ENCODE measurements at regions not wholly inside any gene's neighbourhood (a gene's known extent, or its start where the extent isn't known, plus 50 kb on each side); places are given as distances from the start of the nearest gene placed in this dataset.

- no peak for DNase-seq
Measured at GRCh38 chr5:93096561-93096960, 484.5 kb downstream of the NR2F1-AS1 start.

GRCh38 chr5:93092349-93093105 lies 488.5 kb downstream of the NR2F1-AS1 start:
- no peak for DNase-seq

- DNase-seq, result no peak
Measured at GRCh38 chr5:93090698-93091097, 490.3 kb downstream of the NR2F1-AS1 start.

- no peak for DNase-seq
Measured at GRCh38 chr5:93088592-93089389, 492.2 kb downstream of the NR2F1-AS1 start.

GRCh38 chr5:93087326-93087725 lies 493.7 kb downstream of the NR2F1-AS1 start:
- DNase-seq, result no peak

GRCh38 chr5:93082981-93083380 lies 498.0 kb downstream of the NR2F1-AS1 start:
- no peak for DNase-seq

GRCh38 chr5:93079046-93079445 lies 502.0 kb downstream of the NR2F1-AS1 start:
- DNase-seq, result no peak

- peak; percentile 23 for DNase-seq
Measured at GRCh38 chr5:93078082-93079038, 502.7 kb downstream of the NR2F1-AS1 start.

- no peak for DNase-seq
Measured at GRCh38 chr5:93076566-93076965, 504.5 kb downstream of the NR2F1-AS1 start.

- no peak for DNase-seq
Measured at GRCh38 chr5:93076096-93076495, 504.9 kb downstream of the NR2F1-AS1 start.

- no peak for DNase-seq
Measured at GRCh38 chr5:93073547-93073946, 507.5 kb downstream of the NR2F1-AS1 start.

GRCh38 chr5:93072831-93073459 lies 508.1 kb downstream of the NR2F1-AS1 start:
- DNase-seq, result no peak

- DNase-seq, result no peak
Measured at GRCh38 chr5:93071710-93072109, 509.3 kb downstream of the NR2F1-AS1 start.

GRCh38 chr5:93070938-93071337 lies 510.1 kb downstream of the NR2F1-AS1 start:
- no peak for DNase-seq

GRCh38 chr5:93069276-93069675 lies 511.7 kb downstream of the NR2F1-AS1 start:
- no peak for DNase-seq

- DNase-seq, result no peak
Measured at GRCh38 chr5:93062548-93062947, 518.5 kb downstream of the NR2F1-AS1 start.

- DNase-seq, result no peak
Measured at GRCh38 chr5:93058309-93058708, 522.7 kb downstream of the NR2F1-AS1 start.

- DNase-seq, result no peak
Measured at GRCh38 chr5:93057311-93057710, 523.7 kb downstream of the NR2F1-AS1 start.

- DNase-seq, result no peak
Measured at GRCh38 chr5:93055971-93056370, 525.0 kb downstream of the NR2F1-AS1 start.

- DNase-seq, result no peak
Measured at GRCh38 chr5:93055561-93055960, 525.5 kb downstream of the NR2F1-AS1 start.

GRCh38 chr5:93054424-93055163 lies 526.4 kb downstream of the NR2F1-AS1 start:
- no peak for DNase-seq

GRCh38 chr5:93053825-93054224 lies 527.2 kb downstream of the NR2F1-AS1 start:
- DNase-seq, result no peak

All from activated CD4-positive, alpha-beta T cell treated with anti-CD3 and anti-CD28 coated beads, Interleukin-10, Interleukin-2, amounts not matched to agents 100 ng/mL and 50 ng/mL, durations not matched to agents 16 hours and 8 hours (primary cell).